AG04450 (cell line): ENCODE measurements at regions not wholly inside any gene's neighbourhood (a gene's known extent, or its start where the extent isn't known, plus 50 kb on each side); places are given as distances from the start of the nearest gene placed in this dataset.

Experiments used
- CTCF ChIA-PET: fragments of 300-600, 350-600 bp; formaldehyde crosslinking; extraction: SDS; loops from one replicate; lab custom pipeline; 2022; ENCODE audit warnings: antibody characterized with exemption, inconsistent platforms; lab: Charles Lee
- POLR2A ChIA-PET: fragments of 350-600 bp; formaldehyde crosslinking; extraction: SDS; loops from one replicate; lab custom pipeline; 2021; ENCODE audit warnings: antibody characterized with exemption, inconsistent platforms; lab: Yijun Ruan, JAX
- DNase-seq: peaks from one replicate; pipeline ENCODE4 v3.0.0-alpha.2; 2011; ENCODE audit warnings: low read depth, low spot score
- H3K27ac ChIP-seq: one replicate; pipeline ENCODE4 v1.5.1; 2012; ENCODE audit warnings: low read depth, low read length, control low read depth
- H3K27me3 ChIP-seq: one replicate; pipeline ENCODE4 v1.6.0; 2012; ENCODE audit warnings: low read length; ENCODE audit not compliant: control insufficient read depth, insufficient read depth
- H3K4me3 ChIP-seq: 2 replicates; pipeline ENCODE4 v1.5.1; 2011; ENCODE audit warnings: mild to moderate bottlenecking, low read depth, low read length, control low read depth
- H3K9me3 ChIP-seq: 2 replicates; pipeline ENCODE4 v1.5.1; 2012; ENCODE audit warnings: low read length; ENCODE audit not compliant: control insufficient read depth, insufficient read depth
- CTCF ChIP-seq: IDR thresholded peaks from 2 replicates; pipeline ENCODE4 v1.5.1; 2011; ENCODE audit warnings: low read depth, low read length, control low read depth, inconsistent platforms

GRCh38 chr1:81613803-81614202 is 186.9 kb upstream of the ADGRL2 start:
- no peak overlapping the region for H3K4me3 ChIP-seq
- no peaks in the 10 kb centered on the region for H3K27me3 ChIP-seq
- CTCF ChIA-PET, result no interaction called here
- no peak for DNase-seq
- POLR2A ChIA-PET, result no interaction called here
- no peak overlapping the region for H3K27ac ChIP-seq
- no peaks in the 10 kb centered on the region for H3K9me3 ChIP-seq
- no peak for TF ChIP-seq CTCF

GRCh38 chr1:81607924-81608323 is 192.8 kb upstream of the ADGRL2 start:
- H3K27ac ChIP-seq, result no peak overlapping the region
- no peak for TF ChIP-seq CTCF
- H3K4me3 ChIP-seq, result no peak overlapping the region
- ChIA-PET CTCF (no interaction called here), POLR2A (no interaction called here)
- H3K9me3 ChIP-seq, result no peaks in the 10 kb centered on the region
- no peak for DNase-seq
- H3K27me3 ChIP-seq, result no peaks in the 10 kb centered on the region

- no peak overlapping the region for H3K27ac ChIP-seq
- CTCF ChIA-PET, result no interaction called here
- POLR2A ChIA-PET, result interaction anchor here (0.8 kb wide), 1 partner anchor 11 kb away, joined by 4 read pairs; no protein-coding TSS in a partner anchor
- DNase-seq, result no peak
- no peaks in the 10 kb centered on the region for H3K9me3 ChIP-seq
- no peaks in the 10 kb centered on the region for H3K27me3 ChIP-seq
- H3K4me3 ChIP-seq, result no peak overlapping the region
- no peak for TF ChIP-seq CTCF
Observed at GRCh38 chr1:81607086-81607485, 193.6 kb upstream of the ADGRL2 start.

- CTCF ChIA-PET, result no interaction called here
- no peak overlapping the region for H3K27ac ChIP-seq
- H3K9me3 ChIP-seq, result no peaks in the 10 kb centered on the region
- H3K27me3 ChIP-seq, result no peaks in the 10 kb centered on the region
- POLR2A ChIA-PET, result interaction anchor here (0.8 kb wide), 1 partner anchor 11 kb away, joined by 4 read pairs; no protein-coding TSS in a partner anchor
- DNase-seq, result no peak
- no peak overlapping the region for H3K4me3 ChIP-seq
- no peak for TF ChIP-seq CTCF
Observed at GRCh38 chr1:81606656-81607055, 194.1 kb upstream of the ADGRL2 start.

GRCh38 chr1:81605023-81605422 is 195.7 kb upstream of the ADGRL2 start:
- no peak overlapping the region for H3K4me3 ChIP-seq
- TF ChIP-seq CTCF, result no peak
- POLR2A ChIA-PET, result no interaction called here
- CTCF ChIA-PET, result no interaction called here
- DNase-seq, result no peak
- no peaks in the 10 kb centered on the region for H3K27me3 ChIP-seq
- H3K27ac ChIP-seq, result no peak overlapping the region
- H3K9me3 ChIP-seq, result no peaks in the 10 kb centered on the region
